ENCODE measurements at regions not wholly inside any gene's neighbourhood (a gene's known extent, or its start where the extent isn't known, plus 50 kb on each side); places are given as distances from the start of the nearest gene placed in this dataset.

DNA sequence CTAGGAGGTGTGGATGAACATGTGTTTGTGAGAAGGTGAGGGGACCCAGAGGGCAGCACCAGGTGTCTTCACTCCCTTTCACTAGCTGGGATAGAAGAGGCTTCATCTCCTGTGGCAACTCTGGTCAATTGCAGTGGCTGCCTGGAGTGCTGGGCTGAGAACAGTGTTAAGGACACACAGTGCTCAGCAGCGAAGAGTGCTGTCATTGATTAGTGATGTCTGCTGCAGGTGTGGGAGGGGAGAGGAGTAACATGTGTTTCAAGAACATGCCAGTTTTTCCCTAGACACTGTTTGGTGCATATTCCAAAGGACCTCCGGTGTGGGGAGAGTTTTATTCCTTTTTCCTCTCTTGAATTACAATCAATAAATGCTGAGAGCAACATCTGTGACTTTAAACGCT, 95.9 kb upstream of the CXCR4 start:
- no peak for DNase-seq (ENCODE audit: low read depth)

DNA sequence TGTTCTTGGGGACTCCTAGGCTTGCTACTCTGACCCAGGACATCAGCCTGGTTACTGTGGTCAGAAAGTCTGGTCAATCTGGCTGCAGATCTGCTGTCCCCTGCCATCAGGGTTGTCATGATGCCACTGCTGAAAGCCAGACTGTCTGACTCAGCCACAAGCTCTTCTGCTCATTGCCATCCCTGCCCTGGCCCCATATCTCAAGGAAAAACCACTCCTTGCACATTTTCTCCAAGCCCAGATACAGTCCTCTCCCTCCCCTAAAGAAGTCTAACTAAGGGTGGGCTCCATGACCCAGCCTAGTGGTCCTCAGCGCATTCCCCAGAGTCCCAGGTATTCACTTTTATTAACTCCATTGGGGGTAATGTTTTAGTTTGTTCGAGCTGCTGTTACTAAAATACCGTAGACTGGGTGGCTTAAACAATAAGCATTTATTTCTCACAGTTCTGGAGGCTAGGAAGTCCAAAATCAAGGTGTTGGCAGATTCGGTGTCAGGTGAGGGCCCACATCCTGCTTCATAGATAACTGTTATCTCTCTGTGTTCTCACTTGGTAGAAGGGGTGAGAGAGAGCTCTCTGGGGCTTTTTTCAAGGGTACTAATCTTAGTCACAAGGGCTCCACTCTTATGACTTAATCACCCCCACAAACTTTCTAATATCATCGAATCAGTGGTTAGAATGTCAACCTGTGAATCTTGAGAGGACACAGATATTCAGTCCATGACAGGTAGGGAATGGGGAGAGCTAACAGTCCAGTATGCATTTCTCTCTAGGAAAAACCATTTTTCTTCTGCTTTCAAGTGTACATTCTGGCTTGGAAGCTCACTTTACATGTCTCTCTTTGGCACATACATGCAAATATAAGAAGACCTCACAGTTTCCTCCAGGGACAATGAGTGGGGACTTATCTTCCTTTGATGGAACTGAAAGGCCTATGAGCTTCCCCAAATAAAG, 94.8 kb upstream of the CXCR4 start:
- no peak for DNase-seq (ENCODE audit: low read depth)

DNA sequence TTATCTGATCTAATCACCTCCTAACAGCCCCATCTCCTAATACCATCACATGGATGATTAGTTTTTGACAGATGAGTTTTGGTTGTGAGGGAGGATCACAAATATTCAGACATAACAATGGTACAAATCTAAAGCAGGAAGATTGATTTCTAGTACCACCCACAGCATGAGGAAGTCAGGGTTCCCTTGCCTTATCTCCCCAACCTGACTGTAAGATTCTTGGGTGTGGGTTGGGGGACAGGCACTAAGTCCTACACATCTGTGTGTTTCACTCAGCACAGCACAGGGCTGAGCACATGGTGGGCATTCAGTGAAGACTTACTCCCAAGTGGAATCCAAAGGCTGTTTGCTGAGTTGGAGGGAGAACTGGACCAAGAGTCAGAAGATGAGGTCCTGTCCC, 93.8 kb upstream of the CXCR4 start:
- DNase-seq (ENCODE audit: low read depth): no peak

DNA sequence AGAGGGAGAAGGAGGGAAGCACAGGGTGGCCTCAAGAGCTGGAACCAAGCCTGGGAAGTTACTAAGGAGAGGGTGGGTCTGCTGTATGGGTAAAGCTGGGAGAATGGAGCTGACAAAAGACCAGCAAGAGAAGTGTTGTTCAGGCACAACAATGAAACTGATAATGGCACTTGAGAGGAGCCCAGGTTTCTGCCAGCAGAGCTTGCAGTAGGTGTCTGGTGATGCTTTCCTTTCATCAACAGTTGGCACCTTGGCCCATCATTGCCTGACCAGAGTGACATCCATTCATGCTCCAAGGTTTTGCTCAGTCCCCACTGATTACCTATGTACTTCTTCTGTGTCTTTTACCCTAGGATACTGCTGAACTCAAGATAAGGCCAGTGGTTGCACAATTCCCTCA, 92.9 kb upstream of the CXCR4 start:
- no peak for DNase-seq (ENCODE audit: low read depth)

DNA sequence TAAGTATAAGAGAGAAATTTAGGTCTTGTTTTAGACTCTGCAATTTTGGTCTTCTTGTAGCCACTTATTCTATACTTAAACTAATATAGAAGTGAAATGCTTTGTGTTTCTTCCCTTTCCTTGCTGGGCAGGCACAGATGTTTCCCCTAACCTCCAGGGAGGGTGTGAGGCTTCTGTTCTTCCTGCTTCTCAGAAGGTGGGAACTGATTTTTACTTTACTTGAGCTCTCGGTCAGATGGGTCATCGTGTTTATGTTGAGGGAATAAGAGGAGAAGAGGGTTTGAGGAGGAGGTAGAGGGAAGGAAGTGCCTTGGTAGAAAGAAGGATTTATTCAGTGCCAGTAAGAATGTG, 92.5 kb upstream of the CXCR4 start:
- no peak for DNase-seq (ENCODE audit: low read depth)

DNA sequence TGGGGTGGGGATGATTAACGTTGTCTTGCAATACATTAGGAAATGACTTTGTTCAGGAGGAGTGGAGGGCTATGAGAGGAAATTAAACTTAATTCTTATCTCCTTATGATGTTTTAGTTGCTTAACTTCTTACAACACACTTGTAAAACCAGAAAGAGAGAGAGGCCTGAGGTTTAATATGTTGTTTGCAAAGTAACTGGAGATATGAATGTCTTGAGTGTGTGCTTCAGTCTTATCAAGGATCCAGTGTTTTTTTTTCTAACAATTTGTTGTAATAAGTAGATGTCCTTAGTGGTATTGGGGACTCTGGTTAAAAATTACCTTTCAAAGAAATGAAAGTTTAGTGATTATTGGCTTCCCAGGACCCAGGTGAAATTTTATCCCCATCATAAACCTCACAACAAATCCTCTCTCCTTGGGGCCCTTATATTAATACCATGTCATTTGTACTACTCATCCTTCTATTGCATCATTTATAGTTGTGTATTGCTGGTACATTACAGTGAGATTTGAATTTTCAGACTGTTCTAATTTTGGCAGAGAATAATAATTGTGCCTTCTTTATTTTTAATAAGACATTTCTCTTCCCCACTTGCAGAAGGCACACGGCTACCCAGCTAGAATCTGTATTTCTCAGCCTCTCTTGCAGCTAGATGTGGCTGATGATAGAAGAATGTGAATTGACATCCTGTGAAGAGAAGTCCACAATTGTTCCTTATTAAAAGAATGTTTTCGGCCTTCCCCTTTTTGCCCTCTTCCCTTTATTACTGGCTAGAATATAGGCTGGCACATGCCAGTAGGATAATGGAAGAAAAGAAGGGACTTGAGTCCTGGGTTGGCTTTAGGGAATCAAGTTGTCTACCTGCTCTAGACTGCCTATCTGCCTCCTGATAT, 91.9 kb upstream of the CXCR4 start:
- no peak for DNase-seq (ENCODE audit: low read depth)

DNA sequence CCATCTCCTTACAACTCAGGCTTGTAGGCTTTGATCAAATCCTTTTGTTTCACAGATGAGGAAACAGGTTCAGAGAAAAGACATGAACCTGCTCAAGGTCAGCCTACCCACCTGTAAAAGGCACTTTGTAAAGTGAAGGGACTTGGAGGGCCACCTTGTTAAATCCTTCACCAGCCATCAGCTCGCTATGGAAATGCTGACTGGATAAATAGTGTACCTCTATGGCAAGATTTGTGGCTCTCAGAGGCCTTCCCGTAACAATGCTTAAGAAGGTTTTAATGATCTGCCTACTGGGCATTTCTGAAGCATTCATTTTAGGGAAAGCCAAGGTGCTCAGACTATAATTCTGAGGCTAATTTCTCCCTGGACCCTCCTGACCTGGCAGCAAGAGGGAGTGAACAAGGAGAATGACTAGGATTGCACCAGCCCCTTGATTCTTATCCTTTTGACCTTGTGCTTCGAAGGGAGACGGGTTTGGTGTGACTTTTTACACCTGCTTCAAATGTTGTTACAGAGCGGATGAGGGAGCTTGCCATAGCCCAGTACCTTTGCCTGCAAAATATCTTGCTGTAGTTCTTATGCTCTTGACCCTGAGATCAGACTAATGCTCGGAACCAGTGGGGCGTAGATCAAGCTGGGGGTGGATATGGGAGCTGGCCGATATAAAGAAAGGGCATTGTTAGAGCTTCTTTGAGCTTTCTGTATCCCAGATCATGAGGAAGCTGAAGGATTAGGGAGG, 90.9 kb upstream of the CXCR4 start:
- no peak for DNase-seq (ENCODE audit: low read depth)

DNA sequence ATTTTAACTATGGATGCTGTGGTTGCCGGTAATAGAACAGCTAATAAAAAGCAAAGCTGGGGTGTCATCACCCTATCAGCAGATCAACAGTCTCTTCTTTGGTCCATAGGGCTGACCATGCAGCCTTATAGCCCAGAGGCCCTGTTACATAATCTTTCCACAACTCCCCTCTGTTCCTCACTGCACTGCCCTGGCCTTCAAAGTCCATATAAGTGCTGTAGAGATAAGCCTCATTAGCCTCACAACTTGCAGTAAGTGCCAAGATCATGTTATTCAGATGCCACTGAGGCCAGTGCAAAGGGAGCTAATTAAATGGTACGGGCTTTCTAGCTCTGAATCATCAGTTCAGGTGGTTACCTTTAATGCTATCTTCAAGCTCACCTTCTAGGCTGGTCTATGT, 89.7 kb upstream of the CXCR4 start:
- no peak for DNase-seq (ENCODE audit: low read depth)

DNA sequence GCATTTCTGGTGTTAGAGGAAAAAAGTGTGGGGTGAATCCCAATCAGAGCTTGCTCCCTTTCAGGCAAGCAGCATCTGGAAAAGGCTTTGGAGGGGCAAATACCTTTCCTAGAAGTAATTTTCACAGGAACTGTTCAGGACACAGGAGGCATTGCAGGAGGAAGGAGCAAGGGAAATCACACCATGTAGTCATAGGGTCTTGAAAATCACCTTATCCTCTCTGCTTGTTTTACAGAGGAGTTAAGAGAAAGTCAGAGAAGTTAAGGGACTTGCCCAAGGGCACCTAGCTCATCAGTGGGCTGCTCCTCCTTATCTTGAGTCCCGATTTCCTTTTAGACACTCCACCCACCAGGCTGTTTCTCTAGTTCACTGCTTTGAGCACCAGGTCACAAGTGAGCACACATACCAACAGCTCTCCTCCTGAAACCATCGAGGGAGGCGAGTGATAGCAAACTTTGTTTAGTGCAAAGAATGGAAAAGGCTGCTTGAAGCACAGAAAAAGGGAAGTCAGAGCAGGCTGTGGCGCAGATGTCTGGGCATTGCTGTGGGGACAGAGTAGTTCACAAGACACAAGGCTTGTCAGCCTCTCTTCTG, 89.2 kb upstream of the CXCR4 start:
- DNase-seq (ENCODE audit: low read depth): no peak

DNA sequence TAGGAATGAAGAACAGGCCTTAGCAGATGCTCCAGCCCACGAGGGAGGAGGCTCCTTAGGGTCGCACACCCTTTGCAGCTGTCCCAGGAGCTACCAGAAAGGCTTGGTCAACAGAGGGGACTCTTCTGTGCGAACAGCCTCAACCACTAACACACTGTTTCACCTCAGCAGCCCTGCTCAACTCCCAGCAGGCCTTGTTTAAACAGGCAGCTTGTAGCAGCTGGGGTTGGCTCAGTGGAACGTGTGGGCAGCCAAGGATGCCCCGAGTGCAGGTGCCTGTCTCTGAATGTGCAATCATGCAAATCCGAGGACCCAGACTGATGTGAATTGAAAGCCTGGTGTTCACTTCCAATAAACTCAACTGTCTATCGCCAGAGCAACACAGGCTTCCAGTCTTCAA, 88.7 kb upstream of the CXCR4 start:
- no peak for DNase-seq (ENCODE audit: low read depth)

DNA sequence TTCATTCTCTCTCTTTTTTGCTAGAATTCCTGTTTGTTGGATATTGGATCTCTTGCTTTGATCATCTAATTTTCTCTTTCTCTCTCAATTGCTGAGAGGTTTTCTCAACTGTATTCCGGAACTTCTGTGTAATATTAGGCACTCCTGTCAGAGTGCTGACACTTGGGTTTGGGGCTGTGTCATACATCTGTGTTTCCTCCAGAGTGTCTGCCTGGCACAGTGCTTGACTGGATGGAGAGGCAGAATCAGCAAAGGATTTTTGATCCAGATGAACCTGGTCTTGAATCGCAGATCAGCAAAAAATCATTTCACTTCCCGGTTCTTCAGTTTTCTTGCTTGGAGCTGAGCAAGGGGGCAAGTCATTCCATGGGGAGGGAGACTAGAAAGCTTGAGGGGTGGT, 87.7 kb upstream of the CXCR4 start:
- DNase-seq (ENCODE audit: low read depth): no peak

DNA sequence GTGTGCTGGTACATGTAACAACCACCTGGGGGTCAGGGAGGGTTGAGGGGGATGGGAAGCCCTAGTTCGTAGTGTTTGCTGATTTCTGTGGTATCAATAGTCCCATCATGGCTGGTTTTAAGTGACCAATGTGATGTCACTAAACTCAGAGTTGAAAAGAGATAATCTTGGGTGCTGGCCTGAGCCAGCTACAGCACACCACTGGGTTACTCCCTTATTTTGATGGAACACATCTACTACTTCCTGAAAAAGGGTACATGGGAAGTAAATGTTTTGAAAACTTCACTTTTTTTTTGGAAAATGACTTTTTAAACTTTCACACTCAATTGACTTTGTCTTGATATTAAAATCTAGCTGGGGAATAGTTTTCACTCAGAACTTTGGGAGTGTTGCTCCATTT, 87.0 kb upstream of the CXCR4 start:
- no peak for DNase-seq (ENCODE audit: low read depth)

DNA sequence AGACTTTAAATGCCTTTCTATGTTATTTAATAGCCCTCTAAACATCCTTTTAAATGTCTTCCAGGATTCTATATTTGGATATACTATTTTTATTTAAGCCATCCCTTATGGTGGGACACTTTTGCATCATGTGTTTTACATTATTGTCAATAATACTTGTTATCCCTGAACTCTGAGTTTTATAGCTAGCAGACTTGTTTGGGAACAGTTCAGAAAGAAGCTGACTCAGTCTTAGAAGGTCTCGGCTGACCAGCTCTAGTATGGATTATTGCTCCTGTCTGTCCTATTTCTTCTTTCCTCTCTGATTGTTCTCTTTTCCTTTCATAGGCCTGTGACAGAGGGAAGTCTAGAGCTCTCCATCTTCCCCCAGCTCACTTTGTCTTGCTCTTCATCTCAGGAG, 77.3 kb upstream of the CXCR4 start:
- no peak for DNase-seq (ENCODE audit: low read depth)

DNA sequence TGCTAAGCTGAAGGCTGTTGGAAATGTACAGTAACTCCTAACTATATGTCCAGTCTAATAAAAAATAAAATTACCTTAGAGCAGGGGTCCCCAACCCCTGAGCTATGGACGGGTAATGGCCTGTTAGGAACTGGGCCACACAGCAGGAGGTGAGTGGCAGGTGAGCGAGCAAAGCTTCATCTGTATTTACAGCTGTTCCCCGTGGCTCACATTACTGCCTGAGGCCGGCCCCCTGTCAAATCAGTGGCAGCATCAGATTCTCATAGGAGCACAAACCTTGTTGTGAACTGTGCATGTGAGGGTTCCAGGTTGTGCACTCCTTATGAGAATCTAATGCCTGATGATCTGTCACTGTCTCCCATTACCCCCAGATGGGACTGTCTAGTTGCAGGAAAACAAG, 73.1 kb upstream of the CXCR4 start:
- no peak for DNase-seq (ENCODE audit: low read depth)

DNA sequence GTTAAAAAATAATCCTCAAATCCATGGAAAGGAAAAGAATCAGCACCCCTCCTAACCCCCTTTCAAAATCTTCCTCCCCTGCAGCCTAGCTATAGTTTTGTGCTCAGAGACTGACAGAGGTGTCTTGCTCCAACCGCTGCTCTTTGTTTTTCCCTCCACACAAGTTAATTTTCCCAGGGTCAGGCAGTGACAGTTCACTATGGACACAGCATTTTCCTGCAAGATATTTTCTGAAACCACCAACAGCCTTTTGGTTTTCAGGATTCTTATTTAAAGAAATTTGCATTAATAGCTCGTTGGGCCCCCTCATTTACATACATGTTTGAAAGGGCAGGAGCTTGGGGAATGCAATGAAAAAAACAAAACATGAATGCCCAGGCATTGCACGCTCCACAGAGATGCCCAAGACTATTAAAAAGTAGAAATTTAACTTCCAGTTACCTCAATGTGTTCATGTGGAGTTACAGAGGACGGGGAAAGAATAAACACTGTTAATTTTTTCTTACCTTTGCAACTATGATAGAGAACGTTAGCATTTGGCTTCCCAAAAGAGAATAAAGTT, 71.4 kb upstream of the CXCR4 start:
- no peak for DNase-seq (ENCODE audit: low read depth)

DNA sequence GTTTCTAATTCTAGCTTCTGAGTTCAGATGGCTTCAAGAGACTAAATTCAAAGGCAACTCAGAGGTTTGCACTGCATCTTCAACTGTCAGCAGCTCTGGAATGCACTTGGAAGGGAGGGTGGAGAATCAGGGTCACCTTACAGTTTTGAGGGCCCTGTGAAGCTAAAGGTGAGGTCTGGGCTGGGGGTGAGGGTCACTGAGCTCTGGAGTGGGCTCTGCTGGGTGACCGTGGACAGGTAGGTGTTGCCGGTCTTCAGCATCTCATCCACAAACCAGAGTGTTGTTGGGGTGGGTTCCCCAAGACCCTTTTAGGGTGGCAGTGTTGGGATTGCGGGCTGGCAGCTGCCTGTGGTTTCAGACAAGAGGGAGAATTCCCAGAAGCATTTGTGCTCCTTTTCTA, 70.1 kb upstream of the CXCR4 start:
- DNase-seq (ENCODE audit: low read depth): no peak

DNA sequence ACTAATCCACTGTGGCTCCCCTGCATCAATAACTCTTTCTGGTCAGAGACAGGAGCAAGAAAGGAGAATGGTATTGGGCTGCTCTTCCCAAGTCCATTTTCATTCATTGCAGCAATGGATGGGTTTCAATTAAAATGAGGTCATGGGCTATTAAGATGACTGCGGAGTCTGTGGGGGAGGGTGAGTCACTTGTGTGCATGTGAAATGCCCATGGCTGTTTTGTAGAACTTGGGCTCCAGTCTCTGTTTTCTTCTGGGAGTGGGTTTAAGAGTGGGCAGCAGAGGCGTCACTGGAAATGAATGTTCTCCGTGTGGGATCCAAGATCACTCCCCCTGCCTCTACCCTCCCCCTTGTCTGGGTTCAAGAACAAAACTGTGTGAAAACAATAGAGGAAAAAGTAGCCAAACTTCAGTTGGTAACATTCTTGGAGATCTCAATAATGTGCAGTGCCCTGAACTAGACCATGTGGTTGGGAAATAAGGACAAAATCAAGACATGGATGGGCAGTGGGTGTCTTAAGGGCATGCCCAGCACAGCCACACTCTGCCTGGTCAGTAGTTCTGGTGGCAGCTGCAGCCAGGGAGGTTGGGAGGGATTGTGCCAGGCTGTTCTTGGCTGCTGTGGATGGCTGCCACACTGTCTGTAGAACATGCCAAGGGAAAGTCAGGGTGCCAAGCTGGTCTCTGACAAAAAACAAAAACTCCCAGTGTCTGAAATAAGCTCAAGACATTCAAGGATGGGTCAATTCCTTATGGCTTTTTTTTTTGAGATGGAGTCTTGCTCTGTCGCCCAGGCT, 68.2 kb upstream of the CXCR4 start:
- no peak for DNase-seq (ENCODE audit: low read depth)

DNA sequence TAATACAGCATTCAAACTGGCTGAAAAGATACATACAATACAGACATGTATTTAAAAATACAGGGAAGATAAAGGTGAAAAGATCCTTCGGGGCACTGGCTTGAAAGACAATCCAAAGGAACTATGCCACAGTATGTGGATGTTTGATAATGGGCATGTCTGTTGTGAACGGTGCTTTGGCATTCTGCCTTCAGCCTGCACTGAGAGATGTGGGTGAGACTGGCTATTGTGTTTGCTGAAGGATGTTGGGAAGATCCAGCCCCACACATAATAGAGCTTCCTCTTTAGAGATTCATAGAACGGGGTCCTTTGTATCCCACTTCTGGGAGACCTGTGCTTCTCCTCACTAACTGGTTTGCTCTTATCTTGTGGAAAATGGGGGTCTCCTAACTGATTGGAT, 65.1 kb upstream of the CXCR4 start:
- DNase-seq (ENCODE audit: low read depth): no peak

DNA sequence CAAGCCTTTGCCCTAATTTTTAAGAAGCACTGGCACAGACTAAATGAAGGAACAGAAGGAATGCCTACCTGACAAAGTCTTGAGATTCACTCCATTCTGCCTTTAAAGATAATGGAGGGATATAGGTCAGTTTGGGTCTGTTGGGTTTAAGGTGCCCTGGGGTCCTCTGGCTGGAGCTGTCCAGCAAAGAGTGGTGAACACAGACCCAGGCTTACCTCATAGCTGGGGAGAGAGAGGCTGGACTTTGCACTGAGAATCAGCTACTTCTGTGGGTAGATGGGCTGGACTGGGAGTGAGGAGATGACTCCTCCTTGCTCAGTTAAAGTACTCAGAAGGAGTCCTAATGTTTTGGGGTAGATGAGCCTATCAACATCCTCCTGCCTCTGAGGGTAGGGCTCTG, 64.4 kb upstream of the CXCR4 start:
- DNase-seq (ENCODE audit: low read depth): no peak

DNA sequence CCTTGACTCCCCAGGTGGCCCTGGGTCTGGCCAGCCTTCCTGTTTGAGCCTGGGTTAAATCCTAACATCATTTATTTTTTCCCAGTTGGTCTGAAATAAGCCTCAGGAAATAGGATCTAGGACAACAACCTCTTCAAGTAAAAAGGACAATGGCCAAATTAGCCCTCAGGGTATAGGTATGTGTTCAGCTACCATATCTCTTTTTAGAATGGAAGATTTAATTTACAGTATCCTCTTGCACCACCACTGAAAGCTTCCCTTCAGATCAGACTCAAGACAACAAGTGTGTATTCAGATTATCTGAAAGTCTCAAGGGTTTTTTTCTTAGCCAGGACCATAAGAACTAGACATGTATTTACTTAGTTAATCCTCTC, 61.6 kb upstream of the CXCR4 start:
- no peak for DNase-seq (ENCODE audit: low read depth)

DNA sequence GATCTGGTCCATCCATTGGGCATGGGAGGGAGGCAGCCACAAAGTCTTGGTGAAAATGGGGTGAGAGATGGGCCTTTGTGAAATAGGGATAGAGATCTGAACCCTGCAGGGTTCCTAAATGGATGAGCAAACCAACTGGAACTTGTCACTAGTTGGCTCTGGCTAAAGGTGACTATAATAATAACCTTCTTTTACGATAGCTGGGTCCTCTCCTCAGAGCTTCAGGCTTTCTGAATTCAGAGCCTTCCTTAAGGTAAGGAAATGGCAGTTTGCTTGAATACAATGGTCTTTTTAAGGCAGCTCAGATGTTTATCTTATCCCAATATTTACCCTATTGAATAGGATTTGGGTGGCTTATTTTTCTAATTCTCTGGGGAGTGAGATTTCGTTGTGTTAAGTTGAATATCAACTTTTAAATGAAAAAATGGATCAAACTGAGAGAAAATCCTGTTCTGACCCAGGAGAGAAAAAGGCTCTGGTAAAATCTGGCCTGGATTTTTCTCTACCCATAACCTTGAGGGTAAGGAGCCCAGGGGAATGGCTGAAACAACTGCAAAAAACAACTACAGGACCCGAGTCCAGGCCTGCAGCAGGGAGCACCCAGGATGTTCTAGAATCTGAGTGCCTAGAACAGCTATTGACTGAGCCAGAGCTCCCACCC, 61.1 kb upstream of the CXCR4 start:
- no peak for DNase-seq (ENCODE audit: low read depth)

Data from stimulated activated CD8-positive, alpha-beta memory T cell treated with anti-CD3 and anti-CD28 coated beads, Interleukin-15, amount 100 ng/mL, for 24 hours (primary cell).